AG04450 (cell line): ENCODE measurements at regions not wholly inside any gene's neighbourhood (a gene's known extent, or its start where the extent isn't known, plus 50 kb on each side); places are given as distances from the start of the nearest gene placed in this dataset.

ENCODE experiments used
- CTCF ChIA-PET: fragments of 300-600, 350-600 bp; formaldehyde crosslinking; extraction: SDS; loops from one replicate; lab custom pipeline; 2022; ENCODE audit warnings: antibody characterized with exemption, inconsistent platforms; lab: Charles Lee
- POLR2A ChIA-PET: fragments of 350-600 bp; formaldehyde crosslinking; extraction: SDS; loops from one replicate; lab custom pipeline; 2021; ENCODE audit warnings: antibody characterized with exemption, inconsistent platforms; lab: Yijun Ruan, JAX
- DNase-seq: peaks from one replicate; pipeline ENCODE4 v3.0.0-alpha.2; 2011; ENCODE audit warnings: low read depth, low spot score
- H3K27ac ChIP-seq: one replicate; pipeline ENCODE4 v1.5.1; 2012; ENCODE audit warnings: low read depth, low read length, control low read depth
- H3K27me3 ChIP-seq: one replicate; pipeline ENCODE4 v1.6.0; 2012; ENCODE audit warnings: low read length; ENCODE audit not compliant: control insufficient read depth, insufficient read depth
- H3K4me3 ChIP-seq: 2 replicates; pipeline ENCODE4 v1.5.1; 2011; ENCODE audit warnings: mild to moderate bottlenecking, low read depth, low read length, control low read depth
- H3K9me3 ChIP-seq: 2 replicates; pipeline ENCODE4 v1.5.1; 2012; ENCODE audit warnings: low read length; ENCODE audit not compliant: control insufficient read depth, insufficient read depth
- CTCF ChIP-seq: IDR thresholded peaks from 2 replicates; pipeline ENCODE4 v1.5.1; 2011; ENCODE audit warnings: low read depth, low read length, control low read depth, inconsistent platforms

- TF ChIP-seq CTCF: no peak
- POLR2A ChIA-PET: no interaction called here
- no peaks in the 10 kb centered on the region for H3K27me3 ChIP-seq
- no peaks in the 10 kb centered on the region; the same call in none of the 2 replicates for H3K9me3 ChIP-seq
- CTCF ChIA-PET: no interaction called here
- DNase-seq: no peak
- H3K27ac ChIP-seq: no peak overlapping the region
- no peak overlapping the region for H3K4me3 ChIP-seq
Observed at GRCh38 chr3:137201066-137201465, 243.3 kb downstream of the IL20RB start.

- CTCF ChIA-PET: no interaction called here
- no peak for DNase-seq
- POLR2A ChIA-PET: no interaction called here
- TF ChIP-seq CTCF: no peak
- no peaks in the 10 kb centered on the region; the same call in none of the 2 replicates for H3K9me3 ChIP-seq
- no peak overlapping the region for H3K4me3 ChIP-seq
- H3K27ac ChIP-seq: no peak overlapping the region
- no peaks in the 10 kb centered on the region for H3K27me3 ChIP-seq
Observed at GRCh38 chr3:137202941-137203340, 245.2 kb downstream of the IL20RB start.

- no peak overlapping the region for H3K4me3 ChIP-seq
- ChIA-PET POLR2A (no interaction called here), CTCF (no interaction called here)
- H3K27me3 ChIP-seq: no peaks in the 10 kb centered on the region
- no peaks in the 10 kb centered on the region; the same call in 1 of the 2 replicates for H3K9me3 ChIP-seq
- no peak overlapping the region for H3K27ac ChIP-seq
- DNase-seq: no peak
- no peak for TF ChIP-seq CTCF
Observed at GRCh38 chr3:137204409-137204808, 246.6 kb downstream of the IL20RB start.

GRCh38 chr3:137205394-137206045 is 247.7 kb downstream of the IL20RB start:
- no peak for TF ChIP-seq CTCF
- no peak overlapping the region for H3K27ac ChIP-seq
- H3K9me3 ChIP-seq: no peaks in the 10 kb centered on the region; the same call in 1 of the 2 replicates
- H3K27me3 ChIP-seq: no peaks in the 10 kb centered on the region
- ChIA-PET POLR2A (no interaction called here), CTCF (no interaction called here)
- no peak overlapping the region for H3K4me3 ChIP-seq
- DNase-seq: no peak

GRCh38 chr3:137207616-137208015 is 249.8 kb downstream of the IL20RB start:
- TF ChIP-seq CTCF: no peak
- no peak for DNase-seq

More at GRCh38 chr3:137207616-137208015, 249.8 kb downstream of the IL20RB start:
- H3K27ac ChIP-seq: no peak overlapping the region
- H3K4me3 ChIP-seq: no peak overlapping the region
- H3K9me3 ChIP-seq: peaks cover 5% of the 10 kb centered on the region; the same call in 1 of the 2 replicates
- POLR2A ChIA-PET: no interaction called here
- no peaks in the 10 kb centered on the region for H3K27me3 ChIP-seq
- CTCF ChIA-PET: no interaction called here
